Endothelial cell of umbilical vein (primary cell): ENCODE measurements at regions not wholly inside any gene's neighbourhood (a gene's known extent, or its start where the extent isn't known, plus 50 kb on each side); places are given as distances from the start of the nearest gene placed in this dataset.

Experiments used
- BruUV-seq: library from RNA; stranded (reverse); fragments of 400-500 nt; replicated peaks from 2 replicates; lab custom pipeline; 2021; lab: Mats Ljungman, UMichigan
- CTCF ChIA-PET: fragments of 300-600, 350-600 bp; sonication (Branson Sonifier 250); formaldehyde crosslinking; loops from one replicate; lab custom pipeline; 2021; ENCODE audit warnings: antibody characterized with exemption, inconsistent platforms; lab: Charles Lee
- POLR2A ChIA-PET: fragments of 300-600, 350-600 bp; sonication (Branson Sonifier 250); formaldehyde crosslinking; loops from one replicate; lab custom pipeline; 2021; ENCODE audit warnings: antibody characterized with exemption, inconsistent platforms; lab: Charles Lee
- DNase-seq: peaks from one replicate; pipeline ENCODE4 v3.0.0-alpha.2; 2011; ENCODE audit warnings: low read depth, low spot score
- FAIRE-seq: peaks from 2 replicates; lab custom pipeline; 2011; peaks lifted over from hg19 to GRCh38; lab: Jason Lieb, UNC
- H2AFZ ChIP-seq: 2 replicates; pipeline ENCODE4 v1.6.0; 2012; ENCODE audit warnings: low read depth, low read length, control low read depth, inconsistent platforms
- H3K27ac ChIP-seq: 2 replicates; pipeline ENCODE4 v1.5.1; 2011; ENCODE audit warnings: low read depth, mild to moderate bottlenecking, control low read depth, low read length, moderate library complexity; ENCODE audit not compliant: insufficient read depth
- H3K27me3 ChIP-seq, 2 experiments: 2 replicates each; pipeline versions ENCODE4 v1.6.0 to v1.6.1; 2011; ENCODE audit warnings: low read length in 2 of 2, mixed read lengths in 1 of 2; ENCODE audit not compliant: control insufficient read depth in 2 of 2, insufficient read depth in 2 of 2
- H3K36me3 ChIP-seq, 2 experiments: 2 replicates in 1 of 2; 3 replicates in 1 of 2; pipeline ENCODE4 v1.5.1; 2011; ENCODE audit warnings: low read length in 2 of 2, mild to moderate bottlenecking in 1 of 2, moderate library complexity in 1 of 2; ENCODE audit not compliant: control insufficient read depth in 2 of 2, insufficient read depth in 2 of 2; ENCODE audit errors: extremely low read depth in 1 of 2
- H3K4me1 ChIP-seq: 3 replicates; pipeline ENCODE4 v1.5.1; 2011; ENCODE audit warnings: mild to moderate bottlenecking, low read length; ENCODE audit not compliant: control insufficient read depth, insufficient read depth; ENCODE audit errors: extremely low read depth
- H3K4me2 ChIP-seq: 2 replicates; pipeline ENCODE4 v1.6.1; 2011; ENCODE audit warnings: low read length, control low read depth, mixed read lengths; ENCODE audit not compliant: insufficient read depth
- H3K4me3 ChIP-seq, 3 experiments: fragments of 200-600 bp in 1 of 3; sonication (generic), shearing (Covaris generic) in 1 of 3; replicated peaks in 1 of 3; 2 replicates each; pipeline ENCODE4 v1.5.1; 2011 to 2016; ENCODE audit warnings: control low read depth in 3 of 3, low read length in 3 of 3, mild to moderate bottlenecking in 2 of 3, inconsistent platforms in 1 of 3, low read depth in 1 of 3, moderate library complexity in 1 of 3; ENCODE audit not compliant: insufficient read depth in 1 of 3
- H3K79me2 ChIP-seq: 2 replicates; pipeline ENCODE4 v1.6.0; 2012; ENCODE audit warnings: low read length, inconsistent platforms; ENCODE audit not compliant: control insufficient read depth, insufficient read depth
- H3K9ac ChIP-seq: replicated peaks from 2 replicates; pipeline ENCODE3; 2011; ENCODE audit warnings: low read length, control low read depth; ENCODE audit not compliant: insufficient read depth; ENCODE audit errors: extremely low read depth
- H3K9me1 ChIP-seq: replicated peaks from 3 replicates; pipeline ENCODE4 v1.6.0; 2011; ENCODE audit warnings: mild to moderate bottlenecking, low read length; ENCODE audit not compliant: control insufficient read depth, insufficient read depth; ENCODE audit errors: extremely low read depth
- H3K9me3 ChIP-seq: replicated peaks from 2 replicates; pipeline ENCODE4 v1.5.1; 2012; ENCODE audit warnings: low read length, inconsistent platforms; ENCODE audit not compliant: control insufficient read depth, insufficient read depth
- H4K20me1 ChIP-seq: replicated peaks from 2 replicates; pipeline ENCODE3; 2011; ENCODE audit warnings: mild to moderate bottlenecking, low read length; ENCODE audit not compliant: control insufficient read depth, insufficient read depth; ENCODE audit errors: extremely low read depth
- EZH2 ChIP-seq: IDR thresholded peaks from 2 replicates; pipeline ENCODE4 v1.6.1; 2012; ENCODE audit warnings: borderline replicate concordance, low read depth, mild to moderate bottlenecking, moderate library complexity, low read length, inconsistent platforms; ENCODE audit not compliant: severe bottlenecking
- FOS ChIP-seq: IDR thresholded peaks from 2 replicates; pipeline ENCODE4 v1.6.1; 2011; ENCODE audit warnings: mild to moderate bottlenecking, low read length, moderate library complexity, borderline replicate concordance; ENCODE audit not compliant: insufficient read depth
- GATA2 ChIP-seq: IDR thresholded peaks from 2 replicates; pipeline ENCODE4 v1.7.0; 2011; ENCODE audit warnings: low read depth, mild to moderate bottlenecking, moderate library complexity, mixed read lengths, low read length; ENCODE audit not compliant: insufficient read length, insufficient read depth
- JUN ChIP-seq: IDR thresholded peaks from 2 replicates; pipeline ENCODE4 v1.6.1; 2011; ENCODE audit warnings: borderline replicate concordance, low read depth; ENCODE audit not compliant: insufficient read length, insufficient read depth
- MYC ChIP-seq: IDR thresholded peaks from one replicate; pipeline ENCODE4 v1.6.1; 2011; ENCODE audit warnings: mild to moderate bottlenecking, low read depth, low read length
- POLR2A ChIP-seq: IDR thresholded peaks from 2 replicates; pipeline ENCODE4 v1.6.1; 2012; ENCODE audit warnings: low read depth, mild to moderate bottlenecking, control low read depth, low read length
- POLR2AphosphoS5 ChIP-seq: IDR thresholded peaks from 2 replicates; pipeline ENCODE4 v1.6.1; 2012; ENCODE audit warnings: low read depth, mild to moderate bottlenecking, control low read depth, low read length, moderate library complexity; ENCODE audit not compliant: insufficient read depth
- dilution Hi-C: fragments of 300-500 bp; cut with MboI; formaldehyde crosslinking; loops from one replicate; pipeline ENCODE4 v1.15.0; 2019; ENCODE audit warnings: low sequenced_read_pairs; ENCODE audit not compliant: extremely low pct_ligation_motif_present
- intact Hi-C: fragments of 100-400 bp; cut with micrococcal nuclease; formaldehyde crosslinking; loops from one replicate; pipeline ENCODE4 v1.10.0; 2022
- TF ChIP-seq, protein P1 (sequence below), 2 donors: IDR thresholded peaks; 1 replicate in 1 of 2; 2 replicates in 1 of 2; pipeline ENCODE4 v1.5.1; 2011; ENCODE audit warnings: low read length in 2 of 2, mild to moderate bottlenecking in 2 of 2, moderate library complexity in 2 of 2, control low read depth in 1 of 2, inconsistent platforms in 1 of 2, low read depth in 1 of 2; ENCODE audit not compliant: insufficient read depth in 1 of 2; ENCODE audit errors: extremely low read depth in 1 of 2
- TF ChIP-seq, protein P2 (sequence below): IDR thresholded peaks from 2 replicates; pipeline ENCODE4 v1.6.1; 2011; ENCODE audit not compliant: insufficient read depth, insufficient read length

DNA sequence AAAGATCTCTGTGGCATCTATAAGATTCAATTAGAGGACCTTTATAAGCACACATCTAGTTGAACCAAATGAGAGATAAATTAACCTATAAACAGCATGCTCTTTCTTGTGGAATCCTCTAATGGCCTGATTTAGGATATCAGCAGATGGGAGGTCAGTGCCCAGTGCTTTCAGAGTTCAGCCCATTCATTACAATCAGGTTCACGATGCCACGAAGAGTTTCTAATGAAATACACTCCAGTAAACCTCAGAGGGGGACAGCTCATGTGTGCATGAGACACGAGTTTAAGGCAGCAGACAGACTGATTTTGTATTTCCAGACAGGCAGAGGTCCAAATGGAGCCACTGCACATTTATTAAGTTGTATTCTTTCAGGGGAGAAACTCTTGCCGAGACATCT is 544.4 kb upstream of the PKN2 start:
- Histone ChIP-seq H3K4me2 (no peak overlapping the region), H3K9me1 (no peaks in the 10 kb centered on the region), H3K27me3 (no peaks in the 10 kb centered on the region), H3K9me3 (no peaks in the 10 kb centered on the region), H3K4me1 (no peaks in the 10 kb centered on the region), H3K79me2 (no peaks in the 10 kb centered on the region), H3K27ac (no peak overlapping the region), H3K9ac (no peak overlapping the region), H3K4me3 (no peak overlapping the region), H3K36me3 (no peaks in the 10 kb centered on the region), H2AFZ (no peak overlapping the region), H4K20me1 (no peaks in the 10 kb centered on the region)
- CTCF ChIA-PET, result interaction anchor here (1.3 kb wide), 1 partner anchor 9 kb away, joined by 3 read pairs; no protein-coding TSS in a partner anchor
- TF ChIP-seq MYC, result no peak
- TF ChIP-seq, protein P1, sequence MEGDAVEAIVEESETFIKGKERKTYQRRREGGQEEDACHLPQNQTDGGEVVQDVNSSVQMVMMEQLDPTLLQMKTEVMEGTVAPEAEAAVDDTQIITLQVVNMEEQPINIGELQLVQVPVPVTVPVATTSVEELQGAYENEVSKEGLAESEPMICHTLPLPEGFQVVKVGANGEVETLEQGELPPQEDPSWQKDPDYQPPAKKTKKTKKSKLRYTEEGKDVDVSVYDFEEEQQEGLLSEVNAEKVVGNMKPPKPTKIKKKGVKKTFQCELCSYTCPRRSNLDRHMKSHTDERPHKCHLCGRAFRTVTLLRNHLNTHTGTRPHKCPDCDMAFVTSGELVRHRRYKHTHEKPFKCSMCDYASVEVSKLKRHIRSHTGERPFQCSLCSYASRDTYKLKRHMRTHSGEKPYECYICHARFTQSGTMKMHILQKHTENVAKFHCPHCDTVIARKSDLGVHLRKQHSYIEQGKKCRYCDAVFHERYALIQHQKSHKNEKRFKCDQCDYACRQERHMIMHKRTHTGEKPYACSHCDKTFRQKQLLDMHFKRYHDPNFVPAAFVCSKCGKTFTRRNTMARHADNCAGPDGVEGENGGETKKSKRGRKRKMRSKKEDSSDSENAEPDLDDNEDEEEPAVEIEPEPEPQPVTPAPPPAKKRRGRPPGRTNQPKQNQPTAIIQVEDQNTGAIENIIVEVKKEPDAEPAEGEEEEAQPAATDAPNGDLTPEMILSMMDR (IDR thresholded peaks at IDR 0.05; ENCODE audit: extremely low read depth in 1 of 2, insufficient read depth in 1 of 2, low read depth in 1 of 2, low read length in 2 of 2), result no peak
- no peak for TF ChIP-seq POLR2A
- TF ChIP-seq JUN, result no peak
- TF ChIP-seq EZH2, result no peak
- no peak for TF ChIP-seq GATA2
- TF ChIP-seq, protein P2, sequence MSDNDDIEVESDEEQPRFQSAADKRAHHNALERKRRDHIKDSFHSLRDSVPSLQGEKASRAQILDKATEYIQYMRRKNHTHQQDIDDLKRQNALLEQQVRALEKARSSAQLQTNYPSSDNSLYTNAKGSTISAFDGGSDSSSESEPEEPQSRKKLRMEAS, result no peak
- no peak for TF ChIP-seq FOS
- no peak for TF ChIP-seq POLR2AphosphoS5
- BruUV-seq, result no TSS peak
- no peak for DNase-seq
- dilution Hi-C loops (no loop called here), intact Hi-C loops (no loop called here)
- POLR2A ChIA-PET, result no interaction called here
- FAIRE-seq, result no peak
